ENCODE measurements at regions not wholly inside any gene's neighbourhood (a gene's known extent, or its start where the extent isn't known, plus 50 kb on each side); places are given as distances from the start of the nearest gene placed in this dataset.

GRCh38 chr10:8576281-8576680 lies 521.8 kb downstream of the GATA3 start:
- no peak for DNase-seq

GRCh38 chr10:8576911-8577310 lies 522.4 kb downstream of the GATA3 start:
- no peak for DNase-seq

- no peak for DNase-seq
These were observed 523.2 kb downstream of the GATA3 start for GRCh38 chr10:8577686-8578085.

GRCh38 chr10:8581521-8582225 lies 527.2 kb downstream of the GATA3 start:
- DNase-seq: no peak

GRCh38 chr10:8583096-8583495 lies 528.6 kb downstream of the GATA3 start:
- no peak for DNase-seq

- DNase-seq: no peak
These were observed 530.2 kb downstream of the GATA3 start for GRCh38 chr10:8584666-8585065.

GRCh38 chr10:8586504-8586903 lies 532.0 kb downstream of the GATA3 start:
- DNase-seq: peak; percentile 20 to 24

GRCh38 chr10:8588135-8588534 lies 533.6 kb downstream of the GATA3 start:
- no peak for DNase-seq

GRCh38 chr10:8590518-8590917 lies 536.0 kb downstream of the GATA3 start:
- no peak for DNase-seq

GRCh38 chr10:8591640-8592039 lies 537.2 kb downstream of the GATA3 start:
- DNase-seq: no peak

- DNase-seq: no peak
These were observed 539.7 kb downstream of the GATA3 start for GRCh38 chr10:8594176-8594575.

- DNase-seq: no peak
These were observed 540.2 kb downstream of the GATA3 start for GRCh38 chr10:8594711-8595110.

- no peak for DNase-seq
These were observed 540.7 kb downstream of the GATA3 start for GRCh38 chr10:8595140-8595539.

GRCh38 chr10:8596929-8597472 lies 542.5 kb downstream of the GATA3 start:
- no peak for DNase-seq

GRCh38 chr10:8600192-8600591 lies 545.7 kb downstream of the GATA3 start:
- DNase-seq: peak in 1 of 2 donors; percentile 12

- DNase-seq: no peak
These were observed 548.3 kb downstream of the GATA3 start for GRCh38 chr10:8602821-8603220.

- DNase-seq: no peak
These were observed 559.6 kb downstream of the GATA3 start for GRCh38 chr10:8614054-8614565.

- DNase-seq: no peak
These were observed 560.6 kb downstream of the GATA3 start for GRCh38 chr10:8615118-8615517.

GRCh38 chr10:8616166-8616565 lies 561.7 kb downstream of the GATA3 start:
- DNase-seq: no peak

GRCh38 chr10:8617792-8618191 lies 563.3 kb downstream of the GATA3 start:
- no peak for DNase-seq

- no peak for DNase-seq
These were observed 564.3 kb downstream of the GATA3 start for GRCh38 chr10:8618834-8619233.

GRCh38 chr10:8628351-8628750 lies 573.9 kb downstream of the GATA3 start:
- no peak for DNase-seq

- DNase-seq: no peak
These were observed 579.4 kb downstream of the GATA3 start for GRCh38 chr10:8633909-8634308.

- DNase-seq: no peak
These were observed 581.9 kb downstream of the GATA3 start for GRCh38 chr10:8636371-8636770.

- DNase-seq: no peak
These were observed 583.2 kb downstream of the GATA3 start for GRCh38 chr10:8637640-8638039.

All from stimulated activated CD4-positive, alpha-beta T cell treated with anti-CD3 and anti-CD28 coated beads, Interleukin-2, amount 100 ng/mL, for 24 hours (primary cell).